K562 (cell line): ENCODE measurements at regions not wholly inside any gene's neighbourhood (a gene's known extent, or its start where the extent isn't known, plus 50 kb on each side); places are given as distances from the start of the nearest gene placed in this dataset.

Source experiments
- CBFA2T3 ChIP-seq: fragments of 450-650 bp; IDR thresholded peaks from 2 replicates; pipeline ENCODE4 v1.6.1; 2017
- COPS2 ChIP-seq: fragments of 450-650 bp; conservative IDR thresholded peaks from 2 replicates; pipeline ENCODE4 v1.6.1; 2016; ENCODE audit warnings: mild to moderate bottlenecking, moderate library complexity
- ETV1 ChIP-seq: fragments of 450-650 bp; conservative IDR thresholded peaks from 2 replicates; pipeline ENCODE4 v1.6.1; 2016; ENCODE audit warnings: missing genetic modification characterization, control low read depth, low read depth, missing compliant biosample characterization
- IRF2 ChIP-seq: sonication (generic); formaldehyde crosslinking; IDR thresholded peaks from 2 replicates; pipeline ENCODE4 v1.8.1; 2022; ENCODE audit warnings: mild to moderate bottlenecking, missing genetic modification reagents
- JUNB ChIP-seq: fragments of 450-650 bp; formaldehyde crosslinking; conservative IDR thresholded peaks from 2 replicates; pipeline ENCODE4 v1.4.0; 2020; ENCODE audit warnings: mild to moderate bottlenecking
- KDM1A ChIP-seq, 2 experiments: fragments of 450-650 bp; IDR thresholded peaks; 2 replicates each; pipeline ENCODE4 v1.6.1; 2016; ENCODE audit warnings: mild to moderate bottlenecking in 2 of 2
- MEIS2 ChIP-seq: fragments of 450-650 bp; IDR thresholded peaks from 2 replicates; pipeline ENCODE4 v1.6.1; 2014; ENCODE audit warnings: mild to moderate bottlenecking; ENCODE audit not compliant: partially characterized antibody
- MGA ChIP-seq: fragments of 450-650 bp; IDR thresholded peaks from 2 replicates; pipeline ENCODE4 v1.6.1; 2016; ENCODE audit warnings: mild to moderate bottlenecking, moderate library complexity
- NCOA2 ChIP-seq, 2 experiments: fragments of 450-650 bp; IDR thresholded peaks; 2 replicates each; pipeline ENCODE4 v1.6.1; 2018; ENCODE audit warnings: mild to moderate bottlenecking in 2 of 2, moderate library complexity in 1 of 2; ENCODE audit not compliant: partially characterized antibody in 2 of 2
- NCOA6 ChIP-seq: fragments of 450-650 bp; IDR thresholded peaks from 2 replicates; pipeline ENCODE4 v1.6.1; 2017; ENCODE audit warnings: mild to moderate bottlenecking
- NR2C1 ChIP-seq, 2 experiments: fragments of 450-650 bp; IDR thresholded peaks; 2 replicates each; pipeline ENCODE4 v1.6.1; 2017; ENCODE audit warnings: mild to moderate bottlenecking in 2 of 2, antibody characterized with exemption in 1 of 2, inconsistent platforms in 1 of 2, missing compliant biosample characterization in 1 of 2, missing genetic modification characterization in 1 of 2
- RNF2 ChIP-seq: sonication (generic); IDR thresholded peaks from 2 replicates; pipeline ENCODE4 v1.6.1; 2016
- SMC3 ChIP-seq: conservative IDR thresholded peaks from 2 replicates; pipeline ENCODE4 v1.6.1; 2011; ENCODE audit warnings: low read depth, low read length, improper control_type of control experiment; ENCODE audit not compliant: insufficient read depth
- TBP ChIP-seq: optimal IDR thresholded peaks from 2 replicates; pipeline ENCODE3; 2011; ENCODE audit warnings: low read depth, low read length, improper control_type of control experiment
- YY1 ChIP-seq, 3 experiments: IDR thresholded peaks; 2 replicates each; pipeline ENCODE4 v1.6.1; 2011; ENCODE audit warnings: low read length in 2 of 3, mild to moderate bottlenecking in 2 of 3, moderate library complexity in 2 of 3, borderline replicate concordance in 1 of 3, control low read depth in 1 of 3, low read depth in 1 of 3; ENCODE audit not compliant: insufficient read depth in 3 of 3, insufficient replicate concordance in 2 of 3, control insufficient read depth in 1 of 3, insufficient read length in 1 of 3; ENCODE audit errors: extremely low read depth in 1 of 3
- ZNF311 ChIP-seq: fragments of 250-450 bp; sonication (Bioruptor Pico); IDR thresholded peaks from 2 replicates; pipeline ENCODE4 v1.4.0; 2020; ENCODE audit warnings: mild to moderate bottlenecking, moderate library complexity
- ZNF354B ChIP-seq: fragments of 250-450 bp; sonication (Bioruptor Pico); IDR thresholded peaks from 2 replicates; pipeline ENCODE4 v1.4.0; 2020
- ZNF41 ChIP-seq: fragments of 250-450 bp; sonication (Bioruptor Pico); conservative IDR thresholded peaks from 2 replicates; pipeline ENCODE4 v1.4.0; 2020; ENCODE audit warnings: mild to moderate bottlenecking
- ZNF431 ChIP-seq: sonication (generic); formaldehyde crosslinking; IDR thresholded peaks from 2 replicates; pipeline ENCODE4 v1.8.0; 2022; ENCODE audit warnings: mild to moderate bottlenecking, missing genetic modification reagents
- ZSCAN29 ChIP-seq: fragments of 450-650 bp; IDR thresholded peaks from 2 replicates; pipeline ENCODE4 v1.6.1; 2017
- ZSCAN32 ChIP-seq: fragments of 450-650 bp; formaldehyde crosslinking; IDR thresholded peaks from 2 replicates; pipeline ENCODE4 v1.4.0; 2020; ENCODE audit warnings: mild to moderate bottlenecking, moderate library complexity

- TF ChIP-seq MGA: peak; percentile 77
- TF ChIP-seq ZSCAN29: no peak
- no peak for TF ChIP-seq COPS2
- no peak for TF ChIP-seq JUNB (CRISPR knock-in tag)
- TF ChIP-seq SMC3: no peak
- no peak for TF ChIP-seq ETV1
- no peak for TF ChIP-seq TBP
- TF ChIP-seq MEIS2: no peak
- TF ChIP-seq NCOA2 (IDR thresholded peaks at IDR 0.05; ENCODE audit: partially characterized antibody in 2 of 2): no peak
- TF ChIP-seq IRF2 (CRISPR knock-in tag): no peak
- TF ChIP-seq ZNF41 (CRISPR knock-in tag): no peak
- TF ChIP-seq CBFA2T3: peak; percentile 92
- no peak for TF ChIP-seq ZSCAN32
- no peak for TF ChIP-seq RNF2
- no peak for TF ChIP-seq ZNF354B (CRISPR knock-in tag)
- TF ChIP-seq YY1 (IDR thresholded peaks at IDR 0.05; ENCODE audit: borderline replicate concordance in 1 of 3, control insufficient read depth in 1 of 3, extremely low read depth in 1 of 3, insufficient read depth in 3 of 3, insufficient read length in 1 of 3, insufficient replicate concordance in 2 of 3, low read depth in 1 of 3, low read length in 2 of 3): no peak
- TF ChIP-seq NCOA6: no peak
- TF ChIP-seq KDM1A (IDR thresholded peaks at IDR 0.05): peak in 1 of 2 experiments; percentile 71; a peak in 2 of 4 replicates
- TF ChIP-seq NR2C1 (IDR thresholded peaks at IDR 0.05): no peak
- no peak for TF ChIP-seq NR2C1 (tag; IDR thresholded peaks at IDR 0.05)
- TF ChIP-seq ZNF431 (CRISPR knock-in tag): no peak
- no peak for TF ChIP-seq ZNF311 (CRISPR knock-in tag)
Measured at GRCh38 chr7:93004906-93005305, 112.9 kb downstream of the SAMD9 start (continued).
